A673 (cell line): ENCODE measurements at regions not wholly inside any gene's neighbourhood (a gene's known extent, or its start where the extent isn't known, plus 50 kb on each side); places are given as distances from the start of the nearest gene placed in this dataset.

Experiments
- EZH2 ChIP-seq: fragments of 200-600 bp; sonication (generic); IDR thresholded peaks from 2 replicates; pipeline ENCODE4 v1.6.1; 2017; ENCODE audit warnings: borderline replicate concordance, low read depth, mild to moderate bottlenecking, mixed read lengths, antibody characterized with exemption, low read length; ENCODE audit not compliant: poor library complexity, severe bottlenecking
- TF ChIP-seq, protein P1 (sequence below): fragments of 300-800, 200-600 bp; sonication (generic); conservative IDR thresholded peaks from 2 replicates; pipeline ENCODE4 v1.5.1; 2017; ENCODE audit warnings: low read depth, mild to moderate bottlenecking, antibody characterized with exemption, low read length, moderate library complexity, mixed read lengths

GRCh38 chr2:207334301-207334623, 168.5 kb upstream of the KLF7 start:
- TF ChIP-seq, protein P1, sequence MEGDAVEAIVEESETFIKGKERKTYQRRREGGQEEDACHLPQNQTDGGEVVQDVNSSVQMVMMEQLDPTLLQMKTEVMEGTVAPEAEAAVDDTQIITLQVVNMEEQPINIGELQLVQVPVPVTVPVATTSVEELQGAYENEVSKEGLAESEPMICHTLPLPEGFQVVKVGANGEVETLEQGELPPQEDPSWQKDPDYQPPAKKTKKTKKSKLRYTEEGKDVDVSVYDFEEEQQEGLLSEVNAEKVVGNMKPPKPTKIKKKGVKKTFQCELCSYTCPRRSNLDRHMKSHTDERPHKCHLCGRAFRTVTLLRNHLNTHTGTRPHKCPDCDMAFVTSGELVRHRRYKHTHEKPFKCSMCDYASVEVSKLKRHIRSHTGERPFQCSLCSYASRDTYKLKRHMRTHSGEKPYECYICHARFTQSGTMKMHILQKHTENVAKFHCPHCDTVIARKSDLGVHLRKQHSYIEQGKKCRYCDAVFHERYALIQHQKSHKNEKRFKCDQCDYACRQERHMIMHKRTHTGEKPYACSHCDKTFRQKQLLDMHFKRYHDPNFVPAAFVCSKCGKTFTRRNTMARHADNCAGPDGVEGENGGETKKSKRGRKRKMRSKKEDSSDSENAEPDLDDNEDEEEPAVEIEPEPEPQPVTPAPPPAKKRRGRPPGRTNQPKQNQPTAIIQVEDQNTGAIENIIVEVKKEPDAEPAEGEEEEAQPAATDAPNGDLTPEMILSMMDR = no peak
- TF ChIP-seq EZH2 = no peak
